ENCODE measurements at regions not wholly inside any gene's neighbourhood (a gene's known extent, or its start where the extent isn't known, plus 50 kb on each side); places are given as distances from the start of the nearest gene placed in this dataset.

DNA sequence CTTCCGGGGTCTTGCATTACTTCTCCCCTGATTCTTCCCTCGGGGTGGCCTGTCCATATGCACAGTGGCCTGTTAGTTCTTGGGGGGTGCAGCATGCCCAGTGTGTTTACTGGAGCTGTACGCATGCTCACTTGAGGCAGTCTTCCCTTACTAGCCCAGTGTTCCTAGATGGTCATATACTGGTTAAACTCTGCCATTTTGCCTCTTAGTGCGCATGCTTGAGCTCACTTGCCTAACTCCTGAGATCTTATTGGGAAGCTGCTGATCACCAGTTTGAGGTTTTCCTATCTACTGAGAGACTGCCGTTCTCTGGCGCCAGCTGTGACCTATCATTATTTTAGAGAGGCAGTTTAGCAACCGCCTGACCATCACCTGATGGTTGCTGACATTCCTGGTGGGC, 571.2 kb downstream of the ADCYAP1 start:
- Histone ChIP-seq H3K27ac (no peak overlapping the region), H3K9me3 (no peaks in the 10 kb centered on the region), H3K27me3 (no peaks in the 10 kb centered on the region), H3K36me3 (no peaks in the 10 kb centered on the region), H3K4me1 (no peaks in the 10 kb centered on the region), H3K4me3 (no peak overlapping the region)
- intact Hi-C loops (cut with DNase I; ENCODE audit: low total_unique reads), result no loop called here
- TF ChIP-seq, protein P1, sequence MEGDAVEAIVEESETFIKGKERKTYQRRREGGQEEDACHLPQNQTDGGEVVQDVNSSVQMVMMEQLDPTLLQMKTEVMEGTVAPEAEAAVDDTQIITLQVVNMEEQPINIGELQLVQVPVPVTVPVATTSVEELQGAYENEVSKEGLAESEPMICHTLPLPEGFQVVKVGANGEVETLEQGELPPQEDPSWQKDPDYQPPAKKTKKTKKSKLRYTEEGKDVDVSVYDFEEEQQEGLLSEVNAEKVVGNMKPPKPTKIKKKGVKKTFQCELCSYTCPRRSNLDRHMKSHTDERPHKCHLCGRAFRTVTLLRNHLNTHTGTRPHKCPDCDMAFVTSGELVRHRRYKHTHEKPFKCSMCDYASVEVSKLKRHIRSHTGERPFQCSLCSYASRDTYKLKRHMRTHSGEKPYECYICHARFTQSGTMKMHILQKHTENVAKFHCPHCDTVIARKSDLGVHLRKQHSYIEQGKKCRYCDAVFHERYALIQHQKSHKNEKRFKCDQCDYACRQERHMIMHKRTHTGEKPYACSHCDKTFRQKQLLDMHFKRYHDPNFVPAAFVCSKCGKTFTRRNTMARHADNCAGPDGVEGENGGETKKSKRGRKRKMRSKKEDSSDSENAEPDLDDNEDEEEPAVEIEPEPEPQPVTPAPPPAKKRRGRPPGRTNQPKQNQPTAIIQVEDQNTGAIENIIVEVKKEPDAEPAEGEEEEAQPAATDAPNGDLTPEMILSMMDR (IDR thresholded peaks at IDR 0.05), result no peak
- TF ChIP-seq POLR2AphosphoS5 (IDR thresholded peaks at IDR 0.05), result no peak
- TF ChIP-seq POLR2A (IDR thresholded peaks at IDR 0.05), result no peak
- no peak for DNase-seq (ENCODE audit: low spot score in 2 of 2)

DNA sequence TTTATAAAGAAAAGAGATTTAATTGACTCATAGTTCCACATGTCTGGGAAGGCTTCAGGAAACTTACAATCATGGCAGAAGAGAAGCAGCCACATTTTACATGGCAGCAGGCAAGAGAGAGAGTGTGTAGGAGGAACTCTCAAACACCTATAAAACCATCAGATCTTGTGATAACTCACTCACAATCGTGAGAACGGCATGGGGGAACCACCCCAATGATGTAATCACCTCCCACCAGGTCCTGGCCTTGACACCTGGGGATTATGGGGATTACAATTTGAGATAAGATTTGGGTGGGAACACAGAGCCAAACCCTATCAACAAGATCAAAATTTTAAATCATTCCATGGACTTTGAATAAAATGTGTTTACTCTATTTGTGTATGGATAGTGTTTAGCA, 575.6 kb downstream of the ADCYAP1 start:
- intact Hi-C loops (cut with DNase I; ENCODE audit: low total_unique reads), result no loop called here
- no peak for DNase-seq (ENCODE audit: low spot score in 2 of 2)
- Histone ChIP-seq H3K4me1 (no peaks in the 10 kb centered on the region), H3K27ac (no peak overlapping the region), H3K27me3 (no peaks in the 10 kb centered on the region), H3K9me3 (no peaks in the 10 kb centered on the region), H3K36me3 (no peaks in the 10 kb centered on the region), H3K4me3 (no peak overlapping the region)
- no peak for TF ChIP-seq POLR2AphosphoS5 (IDR thresholded peaks at IDR 0.05)
- TF ChIP-seq, protein P1 (IDR thresholded peaks at IDR 0.05), result no peak
- TF ChIP-seq POLR2A (IDR thresholded peaks at IDR 0.05), result no peak

DNA sequence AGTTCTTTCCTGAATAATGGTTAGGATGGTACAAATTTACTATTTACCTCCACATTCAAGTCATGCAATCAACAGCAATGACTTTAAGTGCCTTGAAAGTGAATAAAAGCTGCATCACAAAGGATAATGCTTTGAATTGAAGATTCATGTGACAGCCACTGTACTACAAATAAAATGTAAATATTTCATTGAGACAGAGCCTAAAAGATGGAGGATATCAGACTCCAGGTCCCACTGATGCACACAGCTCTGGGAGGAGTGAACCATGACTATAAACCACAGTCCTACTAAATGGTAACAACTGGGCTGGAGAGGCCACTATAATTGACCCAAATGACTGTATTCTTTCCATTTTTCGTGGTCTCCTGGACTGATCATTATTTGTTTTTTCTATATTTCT, 576.9 kb downstream of the ADCYAP1 start:
- H3K27me3 ChIP-seq, result no peaks in the 10 kb centered on the region
- no peaks in the 10 kb centered on the region for H3K36me3 ChIP-seq
- no peak for DNase-seq (ENCODE audit: low spot score in 2 of 2)
- intact Hi-C loops (cut with DNase I; ENCODE audit: low total_unique reads), result no loop called here
- TF ChIP-seq, protein P1 (IDR thresholded peaks at IDR 0.05), result no peak
- TF ChIP-seq POLR2AphosphoS5 (IDR thresholded peaks at IDR 0.05) (no peak), POLR2A (IDR thresholded peaks at IDR 0.05) (no peak)
- no peak overlapping the region for H3K27ac ChIP-seq
- H3K9me3 ChIP-seq, result no peaks in the 10 kb centered on the region
- H3K4me3 ChIP-seq, result no peak overlapping the region
- H3K4me1 ChIP-seq, result no peaks in the 10 kb centered on the region

DNA sequence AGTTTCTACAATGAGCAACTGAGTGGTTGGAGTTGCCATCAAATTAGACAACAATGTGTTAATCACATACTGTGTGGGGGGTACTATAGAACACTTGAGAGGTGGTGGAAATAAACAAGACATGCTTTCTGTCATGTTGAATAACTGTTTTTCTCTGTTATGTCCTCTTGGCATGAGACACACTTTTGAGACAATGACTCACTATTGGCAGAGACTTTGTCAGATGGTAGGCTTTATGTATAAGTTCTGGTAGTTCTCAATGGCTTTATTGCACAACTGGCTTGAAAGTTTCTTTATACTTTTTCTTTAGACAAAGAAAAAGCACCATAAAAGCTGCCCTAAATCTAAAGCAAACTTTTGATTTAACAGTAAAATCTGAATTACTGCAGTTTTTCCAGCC, 578.7 kb downstream of the ADCYAP1 start:
- Histone ChIP-seq H3K4me3 (no peak overlapping the region), H3K9me3 (no peaks in the 10 kb centered on the region), H3K27me3 (no peaks in the 10 kb centered on the region), H3K27ac (no peak overlapping the region), H3K4me1 (no peaks in the 10 kb centered on the region), H3K36me3 (no peaks in the 10 kb centered on the region)
- no peak for TF ChIP-seq POLR2A (IDR thresholded peaks at IDR 0.05)
- TF ChIP-seq, protein P1 (IDR thresholded peaks at IDR 0.05), result no peak
- no peak for TF ChIP-seq POLR2AphosphoS5 (IDR thresholded peaks at IDR 0.05)
- DNase-seq (ENCODE audit: low spot score in 2 of 2), result no peak
- intact Hi-C loops (cut with DNase I; ENCODE audit: low total_unique reads), result no loop called here

DNA sequence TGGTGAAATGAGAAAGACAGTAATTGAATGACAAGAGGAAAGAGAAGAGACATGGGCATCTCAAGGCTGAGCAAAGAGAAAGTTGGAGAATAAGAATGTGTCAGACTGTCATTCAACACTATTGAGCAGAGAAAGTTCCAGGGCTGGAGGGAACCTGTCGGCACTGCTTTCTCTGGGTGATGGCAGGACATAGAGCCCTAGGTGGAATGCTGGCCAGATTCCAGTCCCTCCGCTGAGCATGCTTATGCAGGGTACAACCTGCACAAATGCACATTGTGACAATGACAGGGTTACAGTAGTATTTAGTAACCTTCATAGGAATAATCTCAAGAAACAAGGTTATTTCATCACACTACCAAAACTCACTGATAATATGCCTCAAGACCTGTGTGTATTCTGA, 582.8 kb downstream of the ADCYAP1 start:
- Histone ChIP-seq H3K36me3 (no peaks in the 10 kb centered on the region), H3K4me3 (no peak overlapping the region), H3K27ac (no peak overlapping the region), H3K27me3 (no peaks in the 10 kb centered on the region), H3K9me3 (no peaks in the 10 kb centered on the region), H3K4me1 (no peaks in the 10 kb centered on the region)
- TF ChIP-seq POLR2A (IDR thresholded peaks at IDR 0.05) (no peak), POLR2AphosphoS5 (IDR thresholded peaks at IDR 0.05) (no peak)
- TF ChIP-seq, protein P1 (IDR thresholded peaks at IDR 0.05), result no peak
- intact Hi-C loops (cut with DNase I; ENCODE audit: low total_unique reads), result no loop called here
- DNase-seq (ENCODE audit: low spot score in 2 of 2), result no peak

Data from breast epithelium (tissue), 4 donors.